Activated CD4-positive, alpha-beta T cell treated with anti-CD3 and anti-CD28 coated beads, Interleukin-2, Interleukin-4, amounts not matched to agents 100 ng/mL and 50 ng/mL, durations not matched to agents 16 hours and 8 hours (primary cell): ENCODE measurements at regions not wholly inside any gene's neighbourhood (a gene's known extent, or its start where the extent isn't known, plus 50 kb on each side); places are given as distances from the start of the nearest gene placed in this dataset.
"Not testable (repeated sequence)": the region's sequence is repeated elsewhere in the genome, so short reads cannot be mapped to it uniquely, and the experiment has no call there.

Experiments
- DNase-seq: peaks from one replicate; pipeline ENCODE4 v3.0.0-alpha.2; 2020; ENCODE audit warnings: low spot score

DNA sequence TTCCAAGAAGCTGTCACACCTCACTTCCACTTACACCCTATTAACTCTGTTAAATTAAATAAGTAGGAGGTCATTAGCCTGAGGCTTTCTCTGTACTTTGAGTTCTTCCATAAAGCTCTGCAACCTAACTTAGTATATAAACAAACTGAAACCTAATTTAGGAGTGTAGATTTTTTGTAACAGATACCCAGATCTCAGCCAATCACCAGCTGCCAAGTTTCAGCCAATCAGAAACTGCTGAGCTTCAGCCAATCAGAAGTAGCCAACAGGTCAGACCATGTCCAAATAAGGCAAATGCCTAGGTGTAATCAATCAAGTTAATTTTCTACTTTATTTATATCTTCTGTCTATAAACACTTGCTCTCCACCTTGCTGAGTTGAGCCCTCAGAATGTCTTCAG lies 142.7 kb upstream of the SULF2 start:
- no peak for DNase-seq

GRCh38 chr20:47927385-47927851 lies 142.1 kb upstream of the SULF2 start:
- no peak for DNase-seq

- DNase-seq, result no peak
Measured at GRCh38 chr20:47926731-47927130, 141.4 kb upstream of the SULF2 start.

GRCh38 chr20:47925593-47925992 lies 140.3 kb upstream of the SULF2 start:
- no peak for DNase-seq

GRCh38 chr20:47922269-47922668 lies 137.0 kb upstream of the SULF2 start:
- DNase-seq, result no peak

GRCh38 chr20:47921829-47922228 lies 136.5 kb upstream of the SULF2 start:
- not testable (repeated sequence) for DNase-seq

GRCh38 chr20:47921408-47921807 lies 136.1 kb upstream of the SULF2 start:
- no peak for DNase-seq

DNA sequence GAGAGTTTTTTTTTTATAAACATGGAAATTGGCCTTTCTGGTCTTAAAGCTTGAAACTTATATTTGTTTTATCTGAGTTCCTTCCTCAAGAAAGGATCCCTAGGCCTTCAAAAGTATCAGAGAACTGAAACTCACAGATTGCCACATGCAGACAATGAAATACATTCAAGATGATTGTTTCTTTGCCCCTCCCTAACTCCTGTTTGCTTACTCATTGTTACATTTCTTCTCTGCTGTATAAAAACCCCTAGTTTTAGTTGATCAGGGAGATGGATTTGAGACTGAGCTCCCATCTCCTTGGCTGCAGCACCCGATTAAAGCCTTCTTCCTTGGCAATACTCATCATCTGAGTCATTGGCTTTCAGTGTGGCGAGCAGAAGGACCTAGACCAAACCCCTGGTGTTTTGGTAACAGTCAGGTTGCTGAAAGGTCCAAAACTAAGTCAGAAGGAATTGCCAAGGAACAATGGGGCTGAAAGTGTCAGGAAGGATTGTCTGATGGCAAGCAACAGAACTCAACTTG lies 132.3 kb upstream of the SULF2 start:
- DNase-seq, result no peak

DNA sequence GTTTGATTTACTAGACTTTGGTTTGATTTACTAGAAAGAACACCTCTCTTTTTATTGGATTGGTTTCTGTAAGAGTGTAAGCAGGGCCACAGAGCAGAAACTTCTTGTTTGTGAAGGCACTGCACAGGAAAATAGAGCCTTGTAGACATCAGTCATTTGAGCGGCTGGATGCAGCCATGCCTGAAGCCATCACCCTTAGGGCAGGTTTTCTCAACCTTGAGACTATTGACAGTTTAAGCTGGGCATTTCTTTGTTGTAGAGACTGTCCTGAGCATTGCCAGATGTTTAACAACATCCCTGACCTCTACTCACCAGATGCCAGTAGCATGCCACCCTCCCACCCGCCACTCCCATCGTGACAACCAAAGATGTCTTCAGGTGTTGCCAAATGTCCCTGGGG lies 130.2 kb upstream of the SULF2 start:
- no peak for DNase-seq

- DNase-seq, result no peak
Measured at GRCh38 chr20:47914792-47915191, 129.5 kb upstream of the SULF2 start.

GRCh38 chr20:47912786-47913501 lies 127.7 kb upstream of the SULF2 start:
- DNase-seq, result not testable (repeated sequence)

GRCh38 chr20:47912165-47912564 lies 126.9 kb upstream of the SULF2 start:
- not testable (repeated sequence) for DNase-seq

DNA sequence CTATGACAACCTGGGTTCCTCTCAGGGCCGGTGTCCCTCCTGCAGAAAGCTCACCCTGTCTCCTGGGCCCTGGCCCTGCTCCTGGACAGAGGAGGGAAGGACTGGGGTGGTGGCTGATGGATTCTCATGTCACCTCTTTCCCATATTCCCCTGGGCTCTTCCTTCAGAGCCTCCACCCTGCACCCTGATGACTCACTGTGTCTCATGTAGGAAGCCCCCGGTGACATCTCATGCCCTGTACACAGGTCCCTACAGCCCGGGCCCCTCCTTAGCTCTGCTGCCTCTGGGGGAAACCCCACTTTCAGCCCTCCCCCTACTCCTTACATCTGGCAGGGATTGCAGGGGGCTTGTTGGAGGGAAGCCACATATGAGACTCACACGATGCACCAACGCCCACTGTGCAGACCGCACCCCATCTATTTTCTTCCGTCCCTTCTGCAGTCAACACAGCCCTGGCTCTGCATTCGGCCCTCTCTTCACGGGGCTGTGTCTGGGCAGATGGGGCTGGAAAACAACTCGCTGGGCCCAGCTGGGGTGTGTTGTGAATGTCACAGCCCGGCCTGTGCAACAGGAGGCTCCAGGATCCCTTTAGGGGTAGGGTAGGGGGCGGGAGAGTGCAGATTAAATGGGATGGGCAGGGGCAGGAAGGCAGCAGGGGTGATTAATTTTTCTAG lies 124.6 kb upstream of the SULF2 start:
- not testable (repeated sequence) for DNase-seq

- not testable (repeated sequence) for DNase-seq
Measured at GRCh38 chr20:47908361-47909035, 123.2 kb upstream of the SULF2 start.

DNA sequence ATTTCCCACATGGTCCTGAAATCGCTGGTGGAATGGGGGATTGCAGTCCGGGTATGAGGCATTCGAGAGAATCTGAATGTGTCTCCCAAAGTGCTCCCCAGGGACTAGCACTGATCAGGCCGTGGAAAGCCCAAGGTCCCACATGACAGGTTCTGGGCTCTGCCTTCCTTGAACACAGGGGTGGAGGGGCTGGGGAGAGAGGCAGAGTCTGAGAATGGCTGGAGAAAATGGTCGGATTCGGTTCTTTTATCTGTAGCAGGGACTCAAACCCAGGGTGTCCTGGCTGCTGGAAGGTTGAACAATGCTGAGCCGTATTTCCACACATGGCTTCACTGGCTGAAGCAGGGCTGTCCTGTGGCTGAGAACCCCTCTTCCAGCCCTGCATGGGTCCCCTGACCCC lies 122.7 kb upstream of the SULF2 start:
- DNase-seq, result not testable (repeated sequence)

DNA sequence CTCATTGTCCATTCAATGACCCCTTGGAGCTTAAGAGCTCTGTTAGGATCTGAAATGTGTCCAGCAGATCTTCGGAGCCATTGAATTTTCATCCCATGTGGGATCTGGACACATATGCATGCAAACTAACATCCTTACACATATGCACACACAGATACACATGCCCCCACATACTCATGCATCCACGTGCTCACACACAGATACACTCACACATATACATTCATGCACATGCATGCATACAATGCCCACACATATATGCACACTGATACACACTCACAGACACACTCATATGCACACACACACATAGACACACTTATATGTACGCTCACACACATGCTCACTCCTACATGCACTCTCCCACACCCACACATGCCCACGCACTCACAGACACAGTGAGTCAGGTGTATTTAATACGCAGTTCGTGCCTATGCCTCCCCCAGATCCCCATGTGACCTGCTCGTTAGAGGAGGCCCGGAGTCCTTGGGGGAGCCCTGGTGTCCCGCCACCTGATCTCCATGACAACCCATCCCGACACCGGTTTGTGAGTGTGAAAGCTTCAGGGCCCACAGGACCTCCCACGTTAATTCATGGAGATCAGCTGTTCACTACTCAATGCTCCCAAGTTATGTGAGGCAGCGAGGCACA lies 121.9 kb upstream of the SULF2 start:
- no peak for DNase-seq

DNA sequence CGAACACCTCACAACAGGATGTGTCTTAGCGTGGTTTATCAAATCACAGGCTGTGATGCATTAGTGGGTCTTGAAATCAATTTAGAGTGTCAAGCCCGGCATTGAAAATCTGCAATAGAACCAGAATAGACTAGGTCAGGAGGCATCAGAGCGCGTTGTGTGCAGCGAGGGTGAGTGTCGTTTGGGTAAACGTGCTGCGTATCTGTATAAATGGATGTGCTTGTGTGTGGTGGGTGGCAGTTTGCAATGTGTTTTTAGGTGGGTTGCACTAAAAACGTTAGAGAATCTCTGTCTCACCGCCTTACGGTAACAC lies 121.0 kb upstream of the SULF2 start:
- DNase-seq, result no peak

- DNase-seq, result no peak
Measured at GRCh38 chr20:47905628-47906347, 120.5 kb upstream of the SULF2 start.

GRCh38 chr20:47903009-47903408 lies 117.7 kb upstream of the SULF2 start:
- not testable (repeated sequence) for DNase-seq

GRCh38 chr20:47899313-47899712 lies 114.0 kb upstream of the SULF2 start:
- not testable (repeated sequence) for DNase-seq

GRCh38 chr20:47897461-47897860 lies 112.2 kb upstream of the SULF2 start:
- DNase-seq, result no peak

- not testable (repeated sequence) for DNase-seq
Measured at GRCh38 chr20:47892681-47893080, 107.4 kb upstream of the SULF2 start.
